Liver (tissue), 8 donors: ENCODE measurements at regions not wholly inside any gene's neighbourhood (a gene's known extent, or its start where the extent isn't known, plus 50 kb on each side); places are given as distances from the start of the nearest gene placed in this dataset.

Experiments
- DNase-seq: peaks from one replicate; pipeline ENCODE4 v3.0.0-alpha.2; 2017; ENCODE audit warnings: low spot score
- H3K27ac ChIP-seq, 2 donors: one replicate each; pipeline ENCODE4 v1.7.0; 2013; ENCODE audit warnings: inconsistent platforms in 2 of 2, low read length in 2 of 2, control low read depth in 1 of 2, low read depth in 1 of 2, mild to moderate bottlenecking in 1 of 2
- H3K27me3 ChIP-seq, 4 donors: one replicate each; pipeline versions ENCODE4 v1.6.1 to v1.7.0; 2013; ENCODE audit warnings: low read length in 3 of 4, inconsistent platforms in 1 of 4, mild to moderate bottlenecking in 1 of 4, moderate library complexity in 1 of 4; ENCODE audit not compliant: control insufficient read depth in 4 of 4, insufficient read depth in 4 of 4
- H3K36me3 ChIP-seq, 4 donors: one replicate each; pipeline versions ENCODE4 v1.6.1 to v1.7.0; 2013; ENCODE audit warnings: low read length in 3 of 4, mild to moderate bottlenecking in 3 of 4, low read depth in 1 of 4, moderate library complexity in 1 of 4; ENCODE audit not compliant: control insufficient read depth in 4 of 4, insufficient read depth in 3 of 4
- H3K4me1 ChIP-seq, 4 donors: one replicate each; pipeline versions ENCODE4 v1.6.1 to v1.7.0; 2013; ENCODE audit warnings: low read length in 3 of 4, mild to moderate bottlenecking in 3 of 4, moderate library complexity in 1 of 4; ENCODE audit not compliant: control insufficient read depth in 4 of 4, insufficient read depth in 4 of 4
- H3K4me3 ChIP-seq, 3 donors: one replicate each; pipeline versions ENCODE4 v1.6.1 to v1.7.0; 2013; ENCODE audit warnings: low read length in 3 of 3, control low read depth in 1 of 3, low read depth in 1 of 3, mild to moderate bottlenecking in 1 of 3
- H3K9ac ChIP-seq, 2 donors: one replicate each; pipeline ENCODE4 v1.7.0; 2013; ENCODE audit warnings: low read length in 2 of 2, mild to moderate bottlenecking in 2 of 2, moderate library complexity in 2 of 2, control low read depth in 1 of 2, low read depth in 1 of 2
- H3K9me3 ChIP-seq, 4 donors: one replicate each; pipeline versions ENCODE4 v1.6.1 to v1.7.0; 2013; ENCODE audit warnings: low read length in 3 of 4; ENCODE audit not compliant: control insufficient read depth in 4 of 4
- EGR1 ChIP-seq, 2 donors: IDR thresholded peaks; 2 replicates each; pipeline ENCODE4 v1.6.1; 2016 to 2018; ENCODE audit warnings: antibody characterized with exemption in 2 of 2, low read depth in 2 of 2
- FOXA1 ChIP-seq: IDR thresholded peaks from 2 replicates; pipeline ENCODE4 v1.6.1; 2016; ENCODE audit warnings: antibody characterized with exemption
- FOXA2 ChIP-seq: IDR thresholded peaks from 2 replicates; pipeline ENCODE4 v1.6.1; 2016; ENCODE audit warnings: antibody characterized with exemption
- GABPA ChIP-seq, 2 donors: IDR thresholded peaks in 1 of 2; conservative IDR thresholded peaks in 1 of 2; 2 replicates each; pipeline ENCODE4 v1.6.1; 2016; ENCODE audit warnings: antibody characterized with exemption in 2 of 2, mild to moderate bottlenecking in 1 of 2, moderate library complexity in 1 of 2
- HNF4A ChIP-seq, 2 donors: conservative IDR thresholded peaks; 2 replicates each; pipeline ENCODE4 v1.6.1; 2016; ENCODE audit warnings: antibody characterized with exemption in 2 of 2, mild to moderate bottlenecking in 2 of 2
- HNF4G ChIP-seq: IDR thresholded peaks from 2 replicates; pipeline ENCODE4 v1.6.1; 2016; ENCODE audit warnings: antibody characterized with exemption
- JUND ChIP-seq, 2 donors: IDR thresholded peaks; 2 replicates each; pipeline ENCODE4 v1.6.1; 2016; ENCODE audit warnings: antibody characterized with exemption in 2 of 2
- MAX ChIP-seq: IDR thresholded peaks from 2 replicates; pipeline ENCODE4 v1.6.1; 2016; ENCODE audit warnings: antibody characterized with exemption
- NR2F2 ChIP-seq: IDR thresholded peaks from 2 replicates; pipeline ENCODE4 v1.6.1; 2016; ENCODE audit warnings: antibody characterized with exemption
- RAD21 ChIP-seq, 2 donors: IDR thresholded peaks; 2 replicates each; pipeline ENCODE4 v1.6.1; 2016; ENCODE audit warnings: antibody characterized with exemption in 2 of 2, mild to moderate bottlenecking in 2 of 2
- RXRA ChIP-seq, 2 donors: IDR thresholded peaks; 2 replicates each; pipeline ENCODE4 v1.6.1; 2017 to 2018; ENCODE audit warnings: antibody characterized with exemption in 2 of 2, mild to moderate bottlenecking in 1 of 2
- TAF1 ChIP-seq: conservative IDR thresholded peaks from 2 replicates; pipeline ENCODE4 v1.6.1; 2016; ENCODE audit warnings: antibody characterized with exemption, mild to moderate bottlenecking
- YY1 ChIP-seq: IDR thresholded peaks from 2 replicates; pipeline ENCODE4 v1.6.1; 2016; ENCODE audit warnings: antibody characterized with exemption, mild to moderate bottlenecking
- WGBS: extraction: QIAGEN DNeasy Blood & Tissue Kit; methylation state at CpG from one replicate; pipeline ENCODE4 v1.1.7; 2013; 5-methylcytosine and 5-hydroxymethylcytosine counted together
- TF ChIP-seq, protein P1 (sequence below): IDR thresholded peaks from 2 replicates; pipeline ENCODE4 v1.6.1; 2016; ENCODE audit warnings: antibody characterized with exemption
- TF ChIP-seq, protein P2 (sequence below): fragments of 150-350 bp; IDR thresholded peaks from 2 replicates; pipeline ENCODE4 v1.5.1; 2017; ENCODE audit warnings: improper control_type of control experiment, low read depth, low read length; ENCODE audit not compliant: missing input control
- TF ChIP-seq, protein P3 (sequence below): IDR thresholded peaks from 2 replicates; pipeline ENCODE4 v1.6.1; 2016; ENCODE audit warnings: antibody characterized with exemption
- donor health status: healthy.
- donor health status: healthy.
- donor health status: healthy.
- donor health status: healthy.
- donor health status: healthy.

GRCh38 chr3:148585671-148586379 lies 111.9 kb upstream of the AGTR1 start:
- H3K27me3 ChIP-seq = no peaks in the 10 kb centered on the region
- H3K9ac ChIP-seq = no peak overlapping the region
- DNase-seq = no peak
- no peaks in the 10 kb centered on the region for H3K9me3 ChIP-seq
- no peaks in the 10 kb centered on the region for H3K36me3 ChIP-seq
- H3K27ac ChIP-seq = no peak overlapping the region
- H3K4me3 ChIP-seq = no peak overlapping the region
- peaks cover 0 to 8% (median 4%) of the 10 kb centered on the region in 4 donors for H3K4me1 ChIP-seq
- WGBS = 70% methylated on average over 5 of the region's 5 CpGs
- TF ChIP-seq FOXA2 (no peak), RAD21 (IDR thresholded peaks at IDR 0.05) (peak in 1 of 2 donors; percentile 21)

GRCh38 chr3:148588291-148588690 lies 109.4 kb upstream of the AGTR1 start:
- Histone ChIP-seq H3K36me3 (no peaks in the 10 kb centered on the region), H3K9me3 (peaks cover 0 to 2% (median under 1%) of the 10 kb centered on the region in 4 donors), H3K27me3 (no peaks in the 10 kb centered on the region), H3K4me3 (peak overlapping the region in 1 of 3 donors; percentile 49), H3K4me1 (peaks cover 0 to 3% (median 0%) of the 10 kb centered on the region in 4 donors), H3K9ac (no peak overlapping the region), H3K27ac (no peak overlapping the region)
- DNase-seq = no peak
- WGBS = 97% methylated on average over 2 of the region's 2 CpGs
- TF ChIP-seq RXRA (IDR thresholded peaks at IDR 0.05) (no peak), EGR1 (IDR thresholded peaks at IDR 0.05; ENCODE audit: low read depth in 2 of 2) (no peak), HNF4A (conservative IDR thresholded peaks at IDR 0.05) (no peak), FOXA1 (no peak), GABPA (IDR thresholded peaks at IDR 0.05 in 1 of 2, conservative IDR thresholded peaks at IDR 0.05 in 1 of 2) (no peak), MAX (no peak), JUND (IDR thresholded peaks at IDR 0.05) (no peak), NR2F2 (no peak)
- TF ChIP-seq, protein P1, sequence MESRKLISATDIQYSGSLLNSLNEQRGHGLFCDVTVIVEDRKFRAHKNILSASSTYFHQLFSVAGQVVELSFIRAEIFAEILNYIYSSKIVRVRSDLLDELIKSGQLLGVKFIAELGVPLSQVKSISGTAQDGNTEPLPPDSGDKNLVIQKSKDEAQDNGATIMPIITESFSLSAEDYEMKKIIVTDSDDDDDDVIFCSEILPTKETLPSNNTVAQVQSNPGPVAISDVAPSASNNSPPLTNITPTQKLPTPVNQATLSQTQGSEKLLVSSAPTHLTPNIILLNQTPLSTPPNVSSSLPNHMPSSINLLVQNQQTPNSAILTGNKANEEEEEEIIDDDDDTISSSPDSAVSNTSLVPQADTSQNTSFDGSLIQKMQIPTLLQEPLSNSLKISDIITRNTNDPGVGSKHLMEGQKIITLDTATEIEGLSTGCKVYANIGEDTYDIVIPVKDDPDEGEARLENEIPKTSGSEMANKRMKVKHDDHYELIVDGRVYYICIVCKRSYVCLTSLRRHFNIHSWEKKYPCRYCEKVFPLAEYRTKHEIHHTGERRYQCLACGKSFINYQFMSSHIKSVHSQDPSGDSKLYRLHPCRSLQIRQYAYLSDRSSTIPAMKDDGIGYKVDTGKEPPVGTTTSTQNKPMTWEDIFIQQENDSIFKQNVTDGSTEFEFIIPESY = no peak
- TF ChIP-seq, protein P2, sequence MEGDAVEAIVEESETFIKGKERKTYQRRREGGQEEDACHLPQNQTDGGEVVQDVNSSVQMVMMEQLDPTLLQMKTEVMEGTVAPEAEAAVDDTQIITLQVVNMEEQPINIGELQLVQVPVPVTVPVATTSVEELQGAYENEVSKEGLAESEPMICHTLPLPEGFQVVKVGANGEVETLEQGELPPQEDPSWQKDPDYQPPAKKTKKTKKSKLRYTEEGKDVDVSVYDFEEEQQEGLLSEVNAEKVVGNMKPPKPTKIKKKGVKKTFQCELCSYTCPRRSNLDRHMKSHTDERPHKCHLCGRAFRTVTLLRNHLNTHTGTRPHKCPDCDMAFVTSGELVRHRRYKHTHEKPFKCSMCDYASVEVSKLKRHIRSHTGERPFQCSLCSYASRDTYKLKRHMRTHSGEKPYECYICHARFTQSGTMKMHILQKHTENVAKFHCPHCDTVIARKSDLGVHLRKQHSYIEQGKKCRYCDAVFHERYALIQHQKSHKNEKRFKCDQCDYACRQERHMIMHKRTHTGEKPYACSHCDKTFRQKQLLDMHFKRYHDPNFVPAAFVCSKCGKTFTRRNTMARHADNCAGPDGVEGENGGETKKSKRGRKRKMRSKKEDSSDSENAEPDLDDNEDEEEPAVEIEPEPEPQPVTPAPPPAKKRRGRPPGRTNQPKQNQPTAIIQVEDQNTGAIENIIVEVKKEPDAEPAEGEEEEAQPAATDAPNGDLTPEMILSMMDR = no peak

DNA sequence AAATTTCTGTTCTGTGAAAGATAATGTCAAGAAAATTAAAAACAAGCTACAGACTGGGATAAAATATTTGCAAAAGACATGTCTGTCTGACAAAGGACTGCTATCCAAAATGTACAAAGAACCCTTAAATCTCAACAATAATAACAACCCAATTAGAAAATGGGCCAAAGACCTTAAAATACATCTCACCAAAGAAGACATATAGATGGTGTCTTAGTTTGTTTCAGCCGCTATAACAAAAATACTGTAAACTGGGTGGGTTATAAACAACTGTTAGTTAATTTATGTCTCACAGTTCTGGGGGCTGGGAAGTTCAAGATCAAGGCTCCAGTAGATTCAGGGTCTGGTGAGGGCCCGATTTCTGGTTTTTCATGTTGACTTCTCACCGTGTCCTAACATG lies 106.2 kb upstream of the AGTR1 start:
- no peak overlapping the region for H3K4me3 ChIP-seq
- H3K27ac ChIP-seq = no peak overlapping the region
- no peak for DNase-seq
- no peaks in the 10 kb centered on the region for H3K4me1 ChIP-seq
- H3K36me3 ChIP-seq = no peaks in the 10 kb centered on the region
- H3K9me3 ChIP-seq = peaks cover 0 to 2% (median under 1%) of the 10 kb centered on the region in 4 donors
- 95% methylated on average over 3 of the region's 3 CpGs for WGBS
- TF ChIP-seq, protein P1 = no peak
- TF ChIP-seq RAD21 (IDR thresholded peaks at IDR 0.05) = no peak
- no peak for TF ChIP-seq TAF1
- TF ChIP-seq NR2F2 = no peak
- TF ChIP-seq, protein P3, sequence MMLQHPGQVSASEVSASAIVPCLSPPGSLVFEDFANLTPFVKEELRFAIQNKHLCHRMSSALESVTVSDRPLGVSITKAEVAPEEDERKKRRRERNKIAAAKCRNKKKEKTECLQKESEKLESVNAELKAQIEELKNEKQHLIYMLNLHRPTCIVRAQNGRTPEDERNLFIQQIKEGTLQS = no peak
- no peak for TF ChIP-seq FOXA1
- no peak for TF ChIP-seq MAX
- TF ChIP-seq, protein P2 = no peak
- no peak for TF ChIP-seq HNF4G
- no peak for TF ChIP-seq YY1
- no peak for TF ChIP-seq GABPA (IDR thresholded peaks at IDR 0.05 in 1 of 2, conservative IDR thresholded peaks at IDR 0.05 in 1 of 2)
- H3K9ac ChIP-seq = no peak overlapping the region
- no peaks in the 10 kb centered on the region for H3K27me3 ChIP-seq
